ENCODE measurements at regions not wholly inside any gene's neighbourhood (a gene's known extent, or its start where the extent isn't known, plus 50 kb on each side); places are given as distances from the start of the nearest gene placed in this dataset.

DNA sequence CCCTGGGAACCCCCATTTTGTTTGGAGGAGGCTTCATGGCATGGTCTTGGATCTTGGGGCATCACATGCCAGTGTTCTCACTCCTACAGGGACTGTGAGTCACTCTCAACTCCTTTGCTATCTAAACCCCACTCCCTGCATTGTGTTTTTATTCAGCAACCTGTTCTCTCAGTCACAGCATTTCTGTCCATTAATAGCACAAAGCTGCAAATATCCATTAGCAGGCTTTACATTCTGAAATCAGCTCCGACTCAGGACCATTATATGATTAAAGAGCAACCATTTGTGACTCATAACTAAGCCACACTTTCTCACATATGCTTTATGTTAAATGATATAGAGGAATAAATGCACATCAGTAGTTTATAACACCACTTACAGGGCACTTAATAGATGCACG, 462.1 kb upstream of the BRINP1 start:
- H3K4me2 ChIP-seq (ENCODE audit: insufficient read depth, insufficient read length, low read length): no peak overlapping the region

More for the DNA sequence above, 462.1 kb upstream of the BRINP1 start:
- Histone ChIP-seq H3T11ph (ENCODE audit: low read length) (no peak overlapping the region), H3K79me2 (ENCODE audit: insufficient read depth, low read length) (no peaks in the 10 kb centered on the region), H3K23me2 (ENCODE audit: insufficient read length, low read depth, low read length, poor library complexity, severe bottlenecking) (no peaks in the 10 kb centered on the region), H3K14ac (ENCODE audit: insufficient read depth, low read length) (no peak overlapping the region), H3K23ac (ENCODE audit: insufficient read length, low read depth, low read length) (no peak overlapping the region), H3K27ac (ENCODE audit: insufficient read length, low read depth, low read length) (no peak overlapping the region), H4K8ac (replicated peaks; ENCODE audit: insufficient read length, low read depth, low read length) (no peak overlapping the region), H3K9me3 (ENCODE audit: control insufficient read depth, low read depth, low read length) (no peaks in the 10 kb centered on the region), H4K91ac (ENCODE audit: insufficient read length, low read depth, low read length) (no peak overlapping the region), H2AFZ (ENCODE audit: low read length) (no peak overlapping the region), H2BK120ac (ENCODE audit: low read depth, low read length, poor library complexity, severe bottlenecking) (no peak overlapping the region), H3K27me3 (ENCODE audit: insufficient read depth, low read length) (no peaks in the 10 kb centered on the region), H2BK15ac (ENCODE audit: low read depth, low read length) (no peak overlapping the region), H3K4me1 (ENCODE audit: insufficient read depth, low read length) (no peaks in the 10 kb centered on the region), H4K5ac (ENCODE audit: insufficient read length, low read depth, low read length) (no peak overlapping the region), H2BK12ac (ENCODE audit: insufficient read length, low read depth, low read length) (no peak overlapping the region), H3K79me1 (ENCODE audit: insufficient read depth, low read depth, low read length, poor library complexity, severe bottlenecking) (no peaks in the 10 kb centered on the region), H3K18ac (ENCODE audit: insufficient read length, low read depth, low read length) (no peak overlapping the region), H3K4ac (ENCODE audit: low read depth, low read length) (no peak overlapping the region), H2BK20ac (ENCODE audit: low read depth, low read length, poor library complexity, severe bottlenecking) (no peak overlapping the region), H4K20me1 (ENCODE audit: control insufficient read depth, insufficient read depth, insufficient read length) (no peaks in the 10 kb centered on the region), H2BK5ac (ENCODE audit: insufficient read length, low read length) (no peak overlapping the region), H3K56ac (ENCODE audit: insufficient read length, low read depth, low read length) (no peak overlapping the region), H2AK5ac (ENCODE audit: insufficient read length, low read length) (no peak overlapping the region), H3K9ac (ENCODE audit: extremely low read depth, insufficient read length, low read length) (no peak overlapping the region)
- no peak for DNase-seq
- H3K9me3 Mint-ChIP-seq: no peaks in the 10 kb centered on the region
- H3K36me3 Mint-ChIP-seq (ENCODE audit: insufficient read depth in 1 of 3, low read depth in 3 of 3): no peaks in the 10 kb centered on the region
- no peak overlapping the region for H3K4me3 Mint-ChIP-seq
- no CpG with 5 or more reads among the region's 2 CpGs for WGBS (ENCODE audit: extremely low coverage, insufficient read length, low lambda C conversion rate)
- peaks cover 7 to 8% of the 10 kb centered on the region in 2 experiments; a peak in 3 of 4 replicates for H3K4me1 Mint-ChIP-seq
- TF ChIP-seq, protein P1, sequence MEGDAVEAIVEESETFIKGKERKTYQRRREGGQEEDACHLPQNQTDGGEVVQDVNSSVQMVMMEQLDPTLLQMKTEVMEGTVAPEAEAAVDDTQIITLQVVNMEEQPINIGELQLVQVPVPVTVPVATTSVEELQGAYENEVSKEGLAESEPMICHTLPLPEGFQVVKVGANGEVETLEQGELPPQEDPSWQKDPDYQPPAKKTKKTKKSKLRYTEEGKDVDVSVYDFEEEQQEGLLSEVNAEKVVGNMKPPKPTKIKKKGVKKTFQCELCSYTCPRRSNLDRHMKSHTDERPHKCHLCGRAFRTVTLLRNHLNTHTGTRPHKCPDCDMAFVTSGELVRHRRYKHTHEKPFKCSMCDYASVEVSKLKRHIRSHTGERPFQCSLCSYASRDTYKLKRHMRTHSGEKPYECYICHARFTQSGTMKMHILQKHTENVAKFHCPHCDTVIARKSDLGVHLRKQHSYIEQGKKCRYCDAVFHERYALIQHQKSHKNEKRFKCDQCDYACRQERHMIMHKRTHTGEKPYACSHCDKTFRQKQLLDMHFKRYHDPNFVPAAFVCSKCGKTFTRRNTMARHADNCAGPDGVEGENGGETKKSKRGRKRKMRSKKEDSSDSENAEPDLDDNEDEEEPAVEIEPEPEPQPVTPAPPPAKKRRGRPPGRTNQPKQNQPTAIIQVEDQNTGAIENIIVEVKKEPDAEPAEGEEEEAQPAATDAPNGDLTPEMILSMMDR (conservative IDR thresholded peaks at IDR 0.05): no peak
- H3K27ac Mint-ChIP-seq: no peak overlapping the region
- H3K27me3 Mint-ChIP-seq (ENCODE audit: low read depth): no peaks in the 10 kb centered on the region; the same call in none of the 2 replicates

All from H9 (cell line).